RKO (cell line): ENCODE measurements at regions not wholly inside any gene's neighbourhood (a gene's known extent, or its start where the extent isn't known, plus 50 kb on each side); places are given as distances from the start of the nearest gene placed in this dataset.
"Not testable (repeated sequence)": the region's sequence is repeated elsewhere in the genome, so short reads cannot be mapped to it uniquely, and the experiment has no call there.

Experiments used
- DNase-seq: peaks from one replicate; pipeline ENCODE4 v3.0.0-alpha.2; 2016; ENCODE audit warnings: low spot score

DNA sequence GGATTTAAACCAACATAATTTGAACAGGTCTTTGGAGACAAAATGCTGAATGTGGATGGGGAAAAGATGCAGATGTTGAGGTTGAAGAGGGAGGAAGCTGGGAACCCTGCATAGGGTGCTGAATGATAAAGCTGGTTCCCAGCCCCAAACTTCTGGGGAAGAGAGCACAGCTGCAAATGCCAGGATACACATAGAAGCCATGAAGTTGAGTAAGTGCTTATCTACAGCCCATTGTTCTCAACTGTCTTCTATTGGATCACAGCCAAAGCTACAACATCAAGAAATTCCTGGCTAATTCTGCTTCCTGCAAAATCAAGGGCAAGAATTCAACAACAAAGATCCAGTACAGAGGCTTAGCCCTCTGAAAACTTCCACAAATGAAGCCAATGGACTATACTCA, 779.8 kb downstream of the PRIM2 start:
- DNase-seq, result not testable (repeated sequence)

DNA sequence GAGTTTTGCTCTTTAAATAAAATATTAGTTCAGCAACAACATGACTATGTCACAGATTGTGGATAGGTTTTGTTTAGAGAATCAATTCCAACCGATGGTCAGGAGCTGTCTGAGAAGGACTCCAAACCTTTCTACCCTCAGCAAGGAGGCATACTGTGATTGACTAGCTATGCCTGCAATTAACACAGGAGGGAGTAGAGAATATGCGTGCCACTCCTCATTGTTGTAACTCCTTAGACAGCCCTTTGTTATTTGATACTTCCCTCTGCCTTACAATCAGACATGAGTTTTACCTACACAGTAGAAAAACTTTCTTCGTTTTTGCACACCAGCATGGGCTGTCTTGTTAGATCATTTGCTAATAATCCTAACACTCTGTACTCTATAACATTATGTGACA, 796.5 kb downstream of the PRIM2 start:
- no peak for DNase-seq

DNA sequence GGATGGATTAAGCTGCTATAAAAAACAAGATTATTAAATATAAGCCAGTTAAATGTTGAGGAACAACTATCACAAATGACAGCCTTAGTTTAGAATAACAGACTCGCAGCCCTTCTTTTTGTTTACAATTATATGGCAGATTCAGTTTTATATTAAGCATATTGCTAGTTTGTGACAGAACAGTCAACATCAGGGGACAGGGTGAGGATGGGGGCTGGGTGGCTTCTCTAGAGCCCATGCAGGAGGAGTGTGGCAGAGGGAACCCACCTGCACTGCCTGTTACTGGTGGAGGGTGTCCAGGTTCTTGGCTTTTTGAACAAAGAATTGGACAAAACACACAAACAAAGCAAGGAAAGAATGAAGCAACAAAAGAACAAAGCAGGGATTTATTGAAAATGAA, 799.7 kb downstream of the PRIM2 start:
- not testable (repeated sequence) for DNase-seq

DNA sequence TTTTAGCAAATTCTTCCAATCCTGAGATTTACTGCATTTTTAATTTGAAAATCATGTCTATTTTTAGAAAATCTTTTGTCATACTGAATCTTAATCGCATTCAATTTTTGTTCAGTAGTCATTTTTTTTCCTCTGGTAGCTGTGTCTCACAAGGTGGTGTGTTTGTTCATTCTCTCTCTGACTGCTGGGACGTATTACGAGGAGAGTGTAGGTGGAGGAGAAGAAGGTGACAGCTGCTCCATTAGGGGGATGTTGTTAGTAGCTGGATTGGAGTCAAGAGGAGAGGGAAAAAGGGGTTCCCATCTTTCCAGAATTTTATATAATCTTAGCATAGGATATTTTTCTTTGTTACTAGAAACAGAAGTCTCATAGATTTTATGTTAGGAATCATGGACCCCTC, 804.2 kb downstream of the PRIM2 start:
- DNase-seq, result not testable (repeated sequence)

DNA sequence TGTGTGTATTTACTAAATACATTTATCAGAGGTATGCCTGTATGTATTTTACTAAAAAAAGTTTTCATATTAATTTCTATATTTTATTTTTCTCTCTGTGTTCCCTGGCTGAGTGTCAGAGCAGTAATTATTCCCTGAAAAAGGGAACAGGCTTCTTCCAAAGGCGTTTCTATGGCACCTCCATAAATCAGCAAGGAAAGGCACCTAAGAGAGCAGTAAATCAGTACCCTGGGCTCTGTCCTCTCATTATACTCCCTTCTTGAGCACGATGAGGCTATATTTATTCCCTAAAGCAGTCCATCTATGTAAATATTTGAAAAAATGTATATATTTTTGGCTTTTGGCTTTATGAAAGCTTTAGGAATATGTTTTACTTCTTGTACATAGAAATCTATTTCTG, 806.3 kb downstream of the PRIM2 start:
- not testable (repeated sequence) for DNase-seq

DNA sequence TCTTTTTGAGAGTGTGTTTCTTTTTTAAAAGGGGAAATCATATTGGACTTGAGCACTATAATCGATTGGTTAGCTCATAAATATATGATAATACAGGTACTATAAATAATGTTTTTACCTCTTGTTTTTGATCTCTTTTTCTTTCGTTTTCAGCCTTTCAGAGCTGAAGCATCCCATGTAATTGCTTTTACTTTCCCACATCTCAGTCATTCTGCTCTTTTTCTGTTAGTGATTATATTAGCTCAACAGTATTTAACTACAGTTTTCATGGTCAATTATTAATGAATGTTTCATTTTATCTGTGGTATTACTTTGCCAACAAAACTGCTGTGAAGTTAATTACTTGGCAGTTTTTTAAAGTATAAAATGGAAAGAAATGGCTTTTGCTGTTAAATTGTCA, 811.1 kb downstream of the PRIM2 start:
- DNase-seq, result not testable (repeated sequence)

DNA sequence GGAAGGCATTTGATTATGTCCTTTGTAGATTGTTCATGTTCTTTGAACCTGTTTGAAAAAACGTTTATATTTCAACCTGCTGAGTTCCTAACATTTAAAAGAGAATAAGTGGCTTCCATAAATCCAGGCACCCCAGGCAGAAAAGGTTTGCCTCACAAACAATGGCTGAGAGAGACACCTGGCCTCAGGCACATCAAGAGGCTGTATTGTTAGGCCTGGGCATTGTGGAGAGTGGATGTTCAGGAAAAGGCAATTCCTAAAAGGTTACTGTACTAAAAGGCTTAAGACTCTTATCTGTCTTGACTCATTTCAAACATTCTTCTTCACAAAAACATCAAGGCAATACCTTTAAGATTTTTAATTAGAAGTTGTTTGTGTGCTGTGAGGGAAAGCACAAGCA, 811.7 kb downstream of the PRIM2 start:
- DNase-seq, result not testable (repeated sequence)

DNA sequence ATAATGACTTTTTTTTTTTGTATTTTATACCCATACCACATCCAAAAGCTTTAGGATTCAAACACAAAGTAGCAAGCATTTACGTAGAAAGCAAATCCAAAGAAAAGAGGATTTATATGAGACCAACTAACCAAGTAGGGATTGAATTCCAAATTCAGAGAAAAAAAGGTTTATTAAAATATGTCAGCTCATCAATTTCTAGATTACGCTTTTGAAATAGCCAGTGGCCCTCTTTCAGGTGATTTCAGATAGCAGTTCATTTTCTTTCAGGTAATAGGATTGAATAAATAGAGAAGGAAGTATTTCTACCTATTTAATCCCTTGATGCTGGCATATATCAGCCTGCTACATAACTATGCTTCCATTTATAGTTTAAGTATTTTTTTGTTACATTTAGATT, 822.3 kb downstream of the PRIM2 start:
- DNase-seq, result not testable (repeated sequence)

DNA sequence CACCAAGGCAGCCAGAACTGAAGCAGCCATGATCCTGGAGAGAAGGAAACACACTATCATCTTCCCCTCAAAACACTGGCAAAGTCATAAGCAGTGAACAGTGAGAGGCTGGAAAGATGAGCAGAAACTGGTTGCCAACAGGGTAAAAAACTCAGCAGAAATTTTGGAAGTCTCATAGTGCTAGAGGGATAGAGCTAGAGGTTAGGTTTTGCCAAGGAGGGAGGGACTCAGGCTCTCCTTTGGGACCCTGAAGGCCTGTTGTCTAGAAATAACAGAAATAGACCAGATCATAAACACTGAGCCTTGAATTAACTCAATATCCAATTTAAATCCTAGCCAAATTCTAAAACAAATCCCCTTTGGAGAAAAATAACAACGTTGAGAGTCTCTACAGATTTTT, 853.6 kb downstream of the PRIM2 start:
- DNase-seq, result not testable (repeated sequence)

DNA sequence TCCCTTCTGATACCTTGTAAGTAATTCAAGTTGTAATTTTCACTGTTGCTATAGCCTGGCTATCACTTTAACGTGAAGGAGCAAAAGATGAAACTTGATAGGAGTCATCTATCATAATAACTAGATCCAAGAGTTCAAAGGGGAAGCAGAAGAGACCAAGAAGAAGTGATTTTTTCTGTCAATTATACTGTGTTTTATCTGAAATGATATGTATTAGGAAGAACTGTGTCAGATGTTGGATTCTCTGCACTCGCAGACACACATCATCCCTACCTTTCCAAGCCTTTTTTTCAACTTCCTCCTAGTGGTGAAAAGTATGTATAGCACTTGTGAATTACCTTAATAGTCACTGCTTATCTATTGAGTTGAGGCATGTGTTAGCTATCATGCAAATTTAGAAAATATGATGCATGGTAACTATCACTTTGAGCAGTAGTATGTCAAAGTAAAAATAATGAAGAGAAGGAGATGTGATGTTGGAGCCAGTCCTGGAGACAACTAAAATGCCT, 864.2 kb downstream of the PRIM2 start:
- not testable (repeated sequence) for DNase-seq

DNA sequence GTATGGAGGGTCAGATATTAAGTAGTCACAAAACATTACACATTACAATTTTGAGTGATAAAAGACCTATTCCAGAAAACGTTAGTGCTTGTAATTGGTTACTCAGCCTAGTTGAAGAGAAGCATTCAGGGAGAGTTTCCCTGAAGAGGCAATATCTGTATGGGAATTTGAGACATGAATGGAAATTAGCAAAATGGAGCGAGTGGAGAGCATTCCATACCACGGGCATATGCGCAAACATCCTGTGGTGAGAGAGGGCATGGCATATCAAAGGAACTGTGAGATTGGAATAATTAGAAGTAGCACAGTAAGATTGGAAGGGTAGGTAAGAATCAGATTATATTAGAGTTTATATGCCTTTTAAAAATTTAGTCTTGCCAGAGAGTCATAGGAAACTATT, 867.9 kb downstream of the PRIM2 start:
- not testable (repeated sequence) for DNase-seq

DNA sequence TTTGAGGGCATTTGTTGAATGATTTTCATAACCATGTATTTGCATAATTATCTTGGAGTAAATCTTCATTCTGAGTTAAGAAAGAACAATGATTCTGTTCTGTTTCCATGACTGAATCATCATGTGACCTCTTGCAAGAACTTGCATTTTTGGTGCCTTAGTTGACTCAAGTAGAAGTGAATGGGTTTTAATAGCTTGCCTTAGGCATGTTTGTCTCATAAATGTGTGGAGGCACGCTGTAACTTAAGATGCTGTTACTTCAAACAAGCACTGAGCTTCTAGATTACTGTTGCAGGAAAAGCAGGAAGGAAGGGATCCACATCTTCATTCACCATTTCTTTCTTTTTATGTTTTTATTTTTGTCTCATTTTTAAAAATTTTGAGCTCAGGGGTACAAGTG, 875.8 kb downstream of the PRIM2 start:
- not testable (repeated sequence) for DNase-seq

DNA sequence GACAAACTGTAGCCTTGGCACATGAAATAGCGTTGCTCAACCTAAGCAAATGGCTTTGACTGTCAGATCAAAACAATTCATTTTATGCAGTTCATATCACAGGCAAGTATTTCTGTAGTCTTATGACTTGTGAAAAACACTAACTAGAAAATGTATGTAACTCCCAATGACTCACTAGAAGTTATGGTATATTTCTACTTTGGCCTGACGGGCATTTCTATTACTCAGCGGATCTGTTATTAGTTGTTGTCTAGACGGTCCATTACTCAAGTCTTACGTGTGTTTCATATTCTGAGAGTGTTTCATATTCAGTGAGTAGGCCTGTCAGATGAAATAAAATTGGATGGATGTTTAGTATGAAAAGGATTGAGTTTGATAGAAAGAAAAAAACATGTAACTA, 880.9 kb downstream of the PRIM2 start:
- DNase-seq, result peak; percentile 88

DNA sequence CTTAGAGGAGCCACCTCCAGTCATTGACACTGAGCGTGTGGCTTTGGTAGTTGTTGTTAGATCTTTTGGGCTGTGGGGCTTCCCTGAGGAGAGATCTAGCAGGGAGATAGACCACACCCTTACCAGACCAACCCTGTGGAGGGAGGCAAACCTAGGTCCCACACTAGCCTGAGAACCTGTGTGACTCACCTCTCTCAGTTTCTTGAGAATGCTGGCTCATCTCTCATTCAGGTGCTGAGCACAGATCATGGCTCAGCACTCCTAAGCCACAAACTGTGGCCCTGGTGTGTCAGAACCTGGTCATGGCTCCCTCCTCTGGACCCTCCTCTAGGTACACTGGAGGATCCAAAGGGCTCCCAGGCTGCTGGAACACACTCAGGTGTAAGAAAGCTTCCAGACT, 919.7 kb downstream of the PRIM2 start:
- not testable (repeated sequence) for DNase-seq

DNA sequence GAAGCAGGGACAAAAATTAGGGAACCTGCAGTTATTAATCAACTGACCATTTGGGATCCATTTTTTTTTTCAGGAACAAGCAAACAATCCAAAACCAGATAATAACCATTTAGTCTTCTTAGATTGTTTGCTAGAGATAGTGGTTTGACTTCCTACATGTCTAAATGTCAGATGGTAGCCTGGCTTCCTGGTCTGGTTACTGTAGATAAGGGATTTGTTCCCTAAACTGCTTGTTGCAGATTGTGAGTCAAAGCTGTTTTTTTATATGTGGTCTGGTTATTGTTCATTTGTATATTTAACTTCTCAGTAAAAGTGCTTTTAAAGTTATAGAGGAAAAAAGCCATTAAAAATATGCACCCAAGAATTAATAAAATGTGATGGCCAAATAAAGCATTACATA, 921.0 kb downstream of the PRIM2 start:
- not testable (repeated sequence) for DNase-seq

DNA sequence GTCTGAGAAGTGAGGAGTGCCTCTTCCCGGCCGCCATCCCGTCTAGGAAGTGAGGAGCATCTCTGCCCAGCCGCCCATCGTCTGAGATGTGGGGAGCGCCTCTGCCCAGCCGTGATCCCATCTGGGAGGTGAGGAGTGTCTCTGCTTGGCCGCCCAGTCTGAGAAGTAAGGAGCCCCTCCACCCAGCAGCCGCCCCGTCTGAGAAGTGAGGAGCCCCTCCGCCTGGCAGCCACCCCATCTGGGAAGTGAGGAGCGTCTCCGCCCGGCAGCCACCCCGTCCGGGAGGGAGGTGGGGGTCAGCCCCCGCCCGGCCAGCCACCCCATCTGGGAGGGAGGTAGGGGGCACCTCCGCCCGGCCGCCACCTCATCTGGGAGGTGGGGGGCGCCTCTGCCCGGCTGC, 940.2 kb downstream of the PRIM2 start:
- DNase-seq, result not testable (repeated sequence)

DNA sequence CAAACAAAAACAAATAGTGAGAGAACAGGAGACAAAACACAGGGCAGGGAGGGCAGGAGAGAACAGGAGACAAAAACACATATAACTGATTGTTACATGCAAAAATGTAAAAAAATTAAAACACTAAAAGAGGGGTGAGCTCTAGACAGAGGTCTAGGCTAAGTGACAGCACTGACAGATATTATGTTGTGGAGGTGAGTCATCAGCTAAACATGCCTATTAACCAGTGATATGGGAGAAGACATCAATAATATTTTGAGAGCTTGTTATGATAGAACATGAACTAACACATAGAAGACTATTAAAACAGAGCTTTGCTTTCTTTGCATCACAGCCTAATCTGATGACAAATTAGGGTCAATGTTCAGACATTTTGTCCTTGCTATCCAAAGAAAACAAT, 972.7 kb downstream of the PRIM2 start:
- DNase-seq, result peak; percentile 22

DNA sequence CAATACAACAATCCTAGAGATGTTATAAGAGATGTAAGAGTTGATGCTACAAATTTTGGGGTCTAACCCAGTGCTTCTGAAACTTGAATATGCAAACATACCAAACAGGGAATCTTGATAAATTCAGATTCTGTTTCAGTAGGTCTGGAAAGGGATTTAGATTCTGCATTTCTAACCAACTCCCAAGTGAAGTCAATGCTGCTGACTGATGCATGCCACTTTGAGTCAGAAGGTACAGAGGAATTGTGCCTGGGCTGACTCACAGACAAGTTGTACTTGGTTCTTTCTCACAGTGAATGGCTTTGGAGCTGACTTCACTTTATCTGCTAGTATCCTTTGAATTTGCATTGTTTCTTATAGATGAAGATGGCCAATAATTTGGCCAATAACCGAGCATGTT, 973.9 kb downstream of the PRIM2 start:
- not testable (repeated sequence) for DNase-seq

DNA sequence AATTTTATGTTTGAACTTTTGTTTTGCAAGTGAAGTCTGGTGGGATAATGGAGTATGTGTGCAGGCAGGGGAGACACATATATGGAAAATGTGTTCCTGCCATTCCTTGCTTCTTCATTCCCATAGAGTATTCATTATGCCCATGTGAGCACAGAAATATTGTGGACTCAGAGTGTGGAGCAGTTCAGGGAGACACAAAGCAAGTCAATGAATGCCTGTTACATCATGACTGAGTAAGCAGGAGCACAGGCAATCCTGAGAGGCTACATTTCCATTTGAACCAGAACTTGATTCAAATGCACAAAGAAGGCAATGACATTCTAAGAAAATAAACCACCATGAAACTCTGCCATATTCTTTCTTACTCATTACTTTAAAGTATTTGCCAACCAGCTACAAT, 990.5 kb downstream of the PRIM2 start:
- not testable (repeated sequence) for DNase-seq

DNA sequence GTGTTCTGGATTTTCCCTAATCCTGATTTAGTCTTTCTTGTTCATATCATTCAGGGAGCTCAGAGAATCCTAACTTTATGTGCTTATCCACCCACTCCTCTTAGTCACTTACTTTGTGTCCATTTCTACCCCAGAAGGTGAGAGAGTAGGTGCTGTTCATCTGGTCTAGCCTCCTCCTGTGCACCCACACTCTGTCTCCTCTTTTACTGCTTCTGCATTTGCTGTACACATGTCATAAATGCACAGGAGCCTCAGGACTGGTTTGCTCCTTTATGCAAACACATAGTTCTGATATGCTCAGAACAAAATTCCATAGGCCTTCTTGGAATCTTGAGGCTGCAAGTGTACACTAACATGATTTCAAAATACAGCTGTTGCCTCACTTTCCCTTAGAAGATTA, 1014.7 kb downstream of the PRIM2 start:
- DNase-seq, result not testable (repeated sequence)

DNA sequence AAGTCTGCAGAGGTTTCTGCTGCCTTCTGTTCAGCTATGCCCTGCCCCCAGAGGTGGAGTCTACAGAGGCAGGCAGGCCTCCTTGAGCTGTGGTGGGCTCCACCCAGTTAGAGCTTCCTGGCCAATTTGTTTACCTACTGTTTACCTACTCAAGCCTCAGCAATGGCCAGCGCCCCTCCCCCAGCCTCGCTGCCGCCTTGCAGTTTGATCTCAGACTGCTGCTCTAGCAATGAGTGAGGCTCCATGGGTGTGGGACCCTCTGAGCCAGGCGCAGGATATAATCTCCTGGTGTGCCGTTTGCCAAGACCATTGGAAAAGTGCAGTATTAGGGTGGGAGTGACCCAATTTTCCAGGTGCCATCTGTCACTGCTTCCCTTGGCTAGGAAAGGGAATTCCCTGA, 1024.9 kb downstream of the PRIM2 start:
- not testable (repeated sequence) for DNase-seq

DNA sequence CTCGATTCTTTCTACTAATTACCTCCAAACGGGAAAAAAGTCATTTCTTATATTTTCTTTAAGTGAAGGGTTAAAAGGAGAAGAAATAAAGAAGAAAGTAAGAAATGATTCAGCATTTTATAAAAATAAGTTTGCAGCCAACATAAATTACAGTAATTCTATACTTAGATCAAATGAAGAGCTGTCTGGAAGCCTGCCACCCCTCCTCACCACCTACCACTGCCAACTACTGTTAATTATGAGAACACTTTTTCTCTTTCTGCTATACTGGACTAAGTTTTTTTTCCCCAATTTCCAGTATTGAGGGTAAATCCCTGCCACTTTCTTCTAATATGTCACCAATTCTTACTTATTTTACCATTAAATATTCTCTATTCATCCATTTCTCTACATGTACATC, 1030.1 kb downstream of the PRIM2 start:
- DNase-seq, result not testable (repeated sequence)

DNA sequence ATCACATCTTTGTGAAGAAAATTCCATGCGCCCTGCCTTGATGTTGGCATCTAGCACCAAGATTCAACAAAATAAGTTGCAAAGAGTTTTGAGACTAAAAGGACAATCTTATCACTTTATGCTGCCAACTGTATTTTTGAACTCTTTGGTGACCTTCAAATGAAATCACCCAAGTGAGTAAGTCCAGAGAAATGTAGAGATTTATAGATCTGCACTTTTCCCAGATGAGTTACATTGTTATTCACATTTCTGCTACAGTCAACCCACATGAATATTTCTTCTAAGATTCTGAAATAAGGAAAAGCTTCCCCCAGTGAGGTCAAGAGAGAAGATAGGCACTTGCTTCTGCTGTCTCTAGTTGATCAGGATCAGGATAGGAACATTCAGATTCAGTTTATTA, 1034.2 kb downstream of the PRIM2 start:
- DNase-seq, result peak; percentile 14

DNA sequence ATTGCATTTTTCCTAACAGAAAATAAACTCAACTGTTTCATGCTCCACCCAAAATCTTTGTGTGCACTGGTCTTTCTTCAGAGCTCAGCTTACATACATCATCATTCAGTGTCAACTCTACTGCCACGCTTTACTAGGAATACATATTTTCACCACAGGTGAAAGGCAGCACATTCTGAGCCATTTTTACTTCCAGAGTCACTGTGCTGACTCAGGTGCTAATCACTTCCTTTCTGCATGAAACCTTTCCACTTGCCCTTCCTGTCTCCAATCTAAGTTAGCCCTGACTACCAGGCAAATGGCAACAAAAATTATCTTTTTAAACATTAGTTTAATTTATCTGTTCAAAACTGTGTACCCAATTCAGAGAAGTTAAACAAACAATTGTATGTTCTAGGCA, 1041.0 kb downstream of the PRIM2 start:
- peak; percentile 69 for DNase-seq

DNA sequence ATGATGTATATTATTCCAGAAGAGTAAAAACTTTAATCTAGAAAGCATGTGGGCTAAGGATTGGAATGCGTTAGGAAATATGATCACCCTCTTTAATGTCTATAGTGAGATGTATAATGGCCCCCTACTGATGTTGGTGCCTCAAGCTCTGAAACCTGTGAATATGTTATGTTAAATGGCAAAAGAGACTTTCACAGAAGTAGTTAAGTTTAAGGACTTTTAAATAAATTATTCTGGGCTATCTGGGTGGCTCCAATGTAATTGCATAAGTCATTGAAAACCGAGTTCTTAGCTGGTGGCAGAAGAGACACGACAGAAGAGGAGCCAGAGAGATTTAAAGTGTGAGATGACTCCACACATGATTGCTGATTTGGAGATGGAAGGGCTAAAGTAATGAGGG, 1048.4 kb downstream of the PRIM2 start:
- DNase-seq, result not testable (repeated sequence)
